IMR-90 (cell line): ENCODE measurements at regions not wholly inside any gene's neighbourhood (a gene's known extent, or its start where the extent isn't known, plus 50 kb on each side); places are given as distances from the start of the nearest gene placed in this dataset.

Experiments
- ATAC-seq: fragments of 200-7000 bp; cut with Tn5 transposase; 2 replicates; pipeline ENCODE4 v1.9.1; 2020; ENCODE audit warnings: low read depth, mild to moderate bottlenecking, moderate library complexity
- BruUV-seq: library from RNA; stranded (reverse); fragments of 400-500 nt; replicated peaks from 2 replicates; lab custom pipeline; 2021; lab: Mats Ljungman, UMichigan
- CTCF ChIA-PET: fragments of 300-600 bp; formaldehyde crosslinking; extraction: SDS; loops from one replicate; lab custom pipeline; 2021; ENCODE audit warnings: antibody characterized with exemption; lab: Yijun Ruan, JAX
- POLR2A ChIA-PET: fragments of 300-600 bp; sonication (Branson Sonifier 250); formaldehyde crosslinking; loops from one replicate; lab custom pipeline; 2022; ENCODE audit warnings: antibody characterized with exemption; ENCODE audit not compliant: unreplicated experiment; lab: Charles Lee
- DNase-seq: peaks from one replicate; pipeline ENCODE4 v3.0.0; 2013
- H2AFZ ChIP-seq: replicated peaks from 2 replicates; pipeline ENCODE3; 2013; ENCODE audit warnings: low read length, mild to moderate bottlenecking; ENCODE audit not compliant: poor library complexity
- H2AK5ac ChIP-seq: 2 replicates; pipeline ENCODE4 v1.6.1; 2013; ENCODE audit warnings: low read depth, low read length, inconsistent platforms
- H2AK9ac ChIP-seq: replicated peaks from 2 replicates; pipeline ENCODE3; 2013; ENCODE audit warnings: mild to moderate bottlenecking, low read depth, low read length, moderate library complexity; ENCODE audit not compliant: poor library complexity
- H2BK120ac ChIP-seq: 2 replicates; pipeline ENCODE4 v1.6.1; 2013; ENCODE audit warnings: low read depth, low read length, inconsistent platforms
- H2BK15ac ChIP-seq: 3 replicates; pipeline ENCODE4 v1.6.1; 2013; ENCODE audit warnings: low read depth, low read length, inconsistent platforms
- H2BK20ac ChIP-seq: 2 replicates; pipeline ENCODE4 v1.6.1; 2013; ENCODE audit warnings: low read depth, mild to moderate bottlenecking, inconsistent platforms, low read length, moderate library complexity
- H2BK5ac ChIP-seq: 2 replicates; pipeline ENCODE4 v1.6.1; 2013; ENCODE audit warnings: mild to moderate bottlenecking, low read depth, low read length, inconsistent platforms; ENCODE audit not compliant: poor library complexity, severe bottlenecking
- H3K14ac ChIP-seq: replicated peaks from 2 replicates; pipeline ENCODE4 v1.6.1; 2013; ENCODE audit warnings: low read depth, low read length, inconsistent platforms
- H3K18ac ChIP-seq: 2 replicates; pipeline ENCODE4 v1.6.1; 2013; ENCODE audit warnings: low read depth, low read length, control low read depth
- H3K23ac ChIP-seq: 2 replicates; pipeline ENCODE4 v1.6.1; 2013; ENCODE audit warnings: low read depth, low read length, inconsistent platforms
- H3K27ac ChIP-seq: 2 replicates; pipeline ENCODE4 v1.5.1; 2013; ENCODE audit warnings: mild to moderate bottlenecking, control low read depth, low read length; ENCODE audit not compliant: insufficient read depth
- H3K27me3 ChIP-seq: 2 replicates; pipeline ENCODE4 v1.6.1; 2013; ENCODE audit warnings: low read length; ENCODE audit not compliant: control insufficient read depth, insufficient read depth
- H3K36me3 ChIP-seq: 2 replicates; pipeline ENCODE4 v1.6.1; 2013; ENCODE audit warnings: low read length, mixed read lengths; ENCODE audit not compliant: control insufficient read depth, insufficient read depth
- H3K4ac ChIP-seq: 2 replicates; pipeline ENCODE4 v1.6.1; 2013; ENCODE audit warnings: low read depth, low read length, inconsistent platforms
- H3K4me1 ChIP-seq: 2 replicates; pipeline ENCODE4 v1.6.1; 2013; ENCODE audit warnings: low read length, mixed read lengths; ENCODE audit not compliant: control insufficient read depth, insufficient read depth
- H3K4me2 ChIP-seq: 2 replicates; pipeline ENCODE4 v1.6.1; 2013; ENCODE audit warnings: low read depth, mild to moderate bottlenecking, control low read depth, low read length, moderate library complexity
- H3K4me3 ChIP-seq: 2 replicates; pipeline ENCODE4 v1.5.1; 2013; ENCODE audit warnings: low read depth, mild to moderate bottlenecking, control low read depth, low read length, moderate library complexity; ENCODE audit not compliant: insufficient read depth
- H3K56ac ChIP-seq: 2 replicates; pipeline ENCODE4 v1.6.1; 2013; ENCODE audit warnings: low read length, inconsistent platforms; ENCODE audit not compliant: insufficient read depth; ENCODE audit errors: extremely low read depth
- H3K79me1 ChIP-seq, 2 experiments: 2 replicates each; pipeline ENCODE4 v1.6.1; 2013; ENCODE audit warnings: low read length in 2 of 2, inconsistent platforms in 1 of 2, low read depth in 1 of 2
- H3K9ac ChIP-seq: 2 replicates; pipeline ENCODE4 v1.6.1; 2013; ENCODE audit warnings: low read depth, low read length, control low read depth
- H3K9me1 ChIP-seq: 2 replicates; pipeline ENCODE4 v1.6.1; 2013; ENCODE audit warnings: low read length, inconsistent platforms; ENCODE audit not compliant: insufficient read depth
- H3K9me3 ChIP-seq: 2 replicates; pipeline ENCODE4 v1.6.1; 2013; ENCODE audit warnings: low read length; ENCODE audit not compliant: control insufficient read depth, insufficient read depth
- H4K20me1 ChIP-seq: 2 replicates; pipeline ENCODE4 v1.6.1; 2013; ENCODE audit warnings: low read length, inconsistent platforms; ENCODE audit not compliant: insufficient read depth
- H4K5ac ChIP-seq: 2 replicates; pipeline ENCODE4 v1.6.1; 2013; ENCODE audit warnings: mild to moderate bottlenecking, low read depth, low read length, control low read depth
- H4K8ac ChIP-seq, 2 experiments: 2 replicates each; pipeline ENCODE4 v1.6.1; 2013; ENCODE audit warnings: low read depth in 2 of 2, low read length in 2 of 2, control low read depth in 1 of 2, inconsistent platforms in 1 of 2
- H4K91ac ChIP-seq: 2 replicates; pipeline ENCODE4 v1.6.1; 2013; ENCODE audit warnings: low read depth, low read length, inconsistent platforms; ENCODE audit not compliant: insufficient read depth
- CTCF ChIP-seq: conservative IDR thresholded peaks from 2 replicates; pipeline ENCODE4 v1.5.1; 2012; ENCODE audit warnings: mild to moderate bottlenecking, low read depth, low read length, improper control_type of control experiment
- MXI1 ChIP-seq: IDR thresholded peaks from 2 replicates; pipeline ENCODE4 v1.6.1; 2012; ENCODE audit warnings: low read depth, mild to moderate bottlenecking, low read length, moderate library complexity, borderline replicate concordance
- RAD21 ChIP-seq: IDR thresholded peaks from 2 replicates; pipeline ENCODE4 v1.6.1; 2012; ENCODE audit warnings: low read length, improper control_type of control experiment
- RFX5 ChIP-seq: IDR thresholded peaks from 2 replicates; pipeline ENCODE4 v1.8.0; 2012; ENCODE audit warnings: low read depth, mild to moderate bottlenecking, low read length, moderate library complexity
- SMC3 ChIP-seq: fragments of 150-350 bp; IDR thresholded peaks from 2 replicates; pipeline ENCODE4 v1.6.1; 2016; ENCODE audit warnings: low read depth, mild to moderate bottlenecking, antibody characterized with exemption, low read length, moderate library complexity
- WGBS, 2 experiments: methylation state at CpG; one replicate each; pipeline versions ENCODE4 v1.1.5 to v1.1.7; 2013; ENCODE audit warnings: missing lambda C conversion rate in 2 of 2; ENCODE audit not compliant: insufficient read length in 1 of 2; ENCODE audit errors: extremely low coverage in 2 of 2; 5-methylcytosine and 5-hydroxymethylcytosine counted together
- dilution Hi-C: fragments of 300-500 bp; cut with HindIII; formaldehyde crosslinking; loops from one replicate; pipeline ENCODE4 v1.14.3; 2018; ENCODE audit warnings: low sequenced_read_pairs; ENCODE audit not compliant: unreplicated experiment
- in situ Hi-C: fragments of 300-500 bp; cut with MboI; formaldehyde crosslinking; loops from 3 replicates; pipeline ENCODE4 v1.14.3; 2019; ENCODE audit warnings: low sequenced_read_pairs, inconsistent platforms, mixed read lengths
- intact Hi-C: fragments of 100-400 bp; cut with micrococcal nuclease; formaldehyde crosslinking; loops from 2 replicates; pipeline ENCODE4 v1.10.0; 2022
- TF ChIP-seq, protein P1 (sequence below): fragments of 150-350 bp; IDR thresholded peaks from 2 replicates; pipeline ENCODE4 v1.6.1; 2016; ENCODE audit warnings: low read depth, mild to moderate bottlenecking, low read length, moderate library complexity, borderline replicate concordance

DNA sequence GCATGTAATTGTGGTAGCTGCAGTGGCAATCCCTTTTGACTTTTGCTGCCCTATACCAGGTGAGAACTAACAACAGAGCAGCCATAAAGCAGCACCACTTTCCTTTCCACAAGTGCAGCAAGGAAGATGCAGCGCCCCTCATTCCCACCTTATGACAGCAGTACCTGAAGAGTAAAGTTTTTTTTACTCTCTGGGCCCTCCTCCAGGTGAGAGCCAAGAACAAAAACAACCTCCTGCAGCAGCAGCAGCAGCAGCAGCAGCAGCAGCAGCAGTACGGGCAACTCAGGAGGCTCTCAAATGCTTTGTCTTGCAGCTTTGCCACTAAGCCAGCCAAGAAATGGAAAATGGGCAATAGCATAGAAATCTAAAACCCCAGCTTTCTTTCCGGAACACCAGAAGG lies 397.5 kb downstream of the FIGN start:
- no peak overlapping the region for H3K4me2 ChIP-seq
- ATAC-seq (no peak), DNase-seq (no peak)
- H2BK20ac ChIP-seq = no peak overlapping the region
- no peak overlapping the region for H4K8ac ChIP-seq
- H3K23ac ChIP-seq = no peak overlapping the region
- H3K4me3 ChIP-seq = no peak overlapping the region
- no peak overlapping the region for H2AK9ac ChIP-seq
- no peak overlapping the region for H2AK5ac ChIP-seq
- H3K27me3 ChIP-seq = no peaks in the 10 kb centered on the region; the same call in none of the 2 replicates
- no peak overlapping the region for H4K5ac ChIP-seq
- TF ChIP-seq CTCF (no peak), SMC3 (no peak), RFX5 (no peak), RAD21 (no peak), MXI1 (no peak)
- TF ChIP-seq, protein P1, sequence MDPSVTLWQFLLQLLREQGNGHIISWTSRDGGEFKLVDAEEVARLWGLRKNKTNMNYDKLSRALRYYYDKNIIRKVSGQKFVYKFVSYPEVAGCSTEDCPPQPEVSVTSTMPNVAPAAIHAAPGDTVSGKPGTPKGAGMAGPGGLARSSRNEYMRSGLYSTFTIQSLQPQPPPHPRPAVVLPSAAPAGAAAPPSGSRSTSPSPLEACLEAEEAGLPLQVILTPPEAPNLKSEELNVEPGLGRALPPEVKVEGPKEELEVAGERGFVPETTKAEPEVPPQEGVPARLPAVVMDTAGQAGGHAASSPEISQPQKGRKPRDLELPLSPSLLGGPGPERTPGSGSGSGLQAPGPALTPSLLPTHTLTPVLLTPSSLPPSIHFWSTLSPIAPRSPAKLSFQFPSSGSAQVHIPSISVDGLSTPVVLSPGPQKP = no peak
- intact Hi-C loops (no loop called here), in situ Hi-C loops (no loop called here), dilution Hi-C loops (no loop called here)
- H2BK120ac ChIP-seq = no peak overlapping the region
- no peak overlapping the region for H3K4ac ChIP-seq
- WGBS, 2 experiments = 33% methylated on average over 1 of the region's 3 CpGs; no CpG with 5 or more reads in 1 of the 2 experiments
- no peak overlapping the region for H3K18ac ChIP-seq
- H3K9me3 ChIP-seq = no peaks in the 10 kb centered on the region
- H3K36me3 ChIP-seq = no peaks in the 10 kb centered on the region
- H3K9me1 ChIP-seq = no peaks in the 10 kb centered on the region
- no peak overlapping the region for H2BK5ac ChIP-seq
- 0 out of 2 replicates have a peak, but pooled peaks cover 2% of the 10 kb centered on the region for H3K4me1 ChIP-seq
- no peaks in the 10 kb centered on the region for H3K79me1 ChIP-seq
- BruUV-seq = no TSS peak
- ChIA-PET POLR2A (no interaction called here), CTCF (no interaction called here)
- H3K9ac ChIP-seq = no peak overlapping the region
- H3K14ac ChIP-seq = no peak overlapping the region
- H3K56ac ChIP-seq = no peak overlapping the region
- no peak overlapping the region for H2AFZ ChIP-seq
- H2BK15ac ChIP-seq = no peak overlapping the region
- H4K91ac ChIP-seq = no peak overlapping the region
- H4K20me1 ChIP-seq = no peaks in the 10 kb centered on the region
- H3K27ac ChIP-seq = no peak overlapping the region
